SK-N-SH (cell line): ENCODE measurements at regions not wholly inside any gene's neighbourhood (a gene's known extent, or its start where the extent isn't known, plus 50 kb on each side); places are given as distances from the start of the nearest gene placed in this dataset.

Experiments
- CTCF ChIA-PET: fragments of 300-600, 350-600 bp; formaldehyde crosslinking; extraction: SDS; loops from one replicate; lab custom pipeline; 2021; lab: Yijun Ruan, JAX
- POLR2A ChIA-PET: fragments of 350-600 bp; sonication (Branson Sonifier 250); formaldehyde crosslinking; extraction: SDS; loops from one replicate; lab custom pipeline; 2020; ENCODE audit warnings: antibody characterized with exemption, inconsistent platforms; lab: Yijun Ruan, JAX
- DNase-seq: peaks from one replicate; pipeline ENCODE4 v3.0.0; 2012
- H2AFZ ChIP-seq: fragments of 200-600 bp; sonication (generic); 2 replicates; pipeline ENCODE4 v1.8.1; 2016; ENCODE audit warnings: antibody characterized with exemption, mild to moderate bottlenecking, low read depth
- H3F3A ChIP-seq: fragments of 200-600 bp; sonication (generic); replicated peaks from 2 replicates; pipeline ENCODE3; 2016; ENCODE audit warnings: antibody characterized with exemption, mild to moderate bottlenecking; ENCODE audit not compliant: insufficient read depth
- H3K27ac ChIP-seq, 2 experiments: fragments of 200-500 bp in 1 of 2; fragments of 200-600 bp in 1 of 2; sonication (Bioruptor generic) in 1 of 2; sonication (generic), shearing (Covaris generic) in 1 of 2; 2 replicates each; pipeline versions ENCODE4 v1.5.1 to v1.6.1; 2014 to 2016; ENCODE audit warnings: low read depth in 2 of 2, inconsistent platforms in 1 of 2, low read length in 1 of 2, mild to moderate bottlenecking in 1 of 2, mixed read lengths in 1 of 2
- H3K27me3 ChIP-seq: fragments of 200-600 bp; sonication (generic), shearing (Covaris generic); 2 replicates; pipeline ENCODE4 v1.6.1; 2016; ENCODE audit warnings: mixed run types; ENCODE audit not compliant: insufficient read depth
- H3K36me3 ChIP-seq, 2 experiments: fragments of 200-500 bp in 1 of 2; fragments of 200-600 bp in 1 of 2; sonication (Bioruptor generic) in 1 of 2; sonication (generic) in 1 of 2; replicated peaks in 1 of 2; 2 replicates each; pipeline versions ENCODE3 to v1.5.1; 2014 to 2016; ENCODE audit warnings: low read length in 1 of 2, mild to moderate bottlenecking in 1 of 2; ENCODE audit not compliant: insufficient read depth in 2 of 2, control insufficient read depth in 1 of 2
- H3K4me1 ChIP-seq, 2 experiments: fragments of 200-500 bp in 1 of 2; fragments of 200-600 bp in 1 of 2; sonication (Bioruptor generic) in 1 of 2; sonication (generic), shearing (Covaris generic) in 1 of 2; 2 replicates each; pipeline versions ENCODE4 v1.5.1 to v1.6.1; 2014 to 2016; ENCODE audit warnings: low read depth in 1 of 2, low read length in 1 of 2, mixed run types in 1 of 2; ENCODE audit not compliant: insufficient read depth in 2 of 2, control insufficient read depth in 1 of 2
- H3K4me2 ChIP-seq: fragments of 200-600 bp; sonication (generic), shearing (Covaris generic); 2 replicates; pipeline ENCODE4 v1.6.1; 2017; ENCODE audit warnings: mixed run types
- H3K4me3 ChIP-seq, 2 experiments: fragments of 200-500 bp in 1 of 2; fragments of 200-600 bp in 1 of 2; sonication (Bioruptor generic) in 1 of 2; sonication (generic), shearing (Covaris generic) in 1 of 2; 2 replicates each; pipeline versions ENCODE4 v1.5.1 to v1.8.1; 2014 to 2016; ENCODE audit warnings: low read depth in 2 of 2, inconsistent platforms in 1 of 2, low read length in 1 of 2, mild to moderate bottlenecking in 1 of 2, mixed read lengths in 1 of 2, moderate library complexity in 1 of 2
- H3K79me2 ChIP-seq: fragments of 200-600 bp; sonication (generic); 2 replicates; pipeline ENCODE4 v1.8.1; 2017; ENCODE audit warnings: mild to moderate bottlenecking; ENCODE audit not compliant: insufficient read depth
- H3K9ac ChIP-seq: fragments of 200-600 bp; sonication (generic); 2 replicates; pipeline ENCODE4 v1.6.1; 2017; ENCODE audit warnings: mixed run types
- H3K9me2 ChIP-seq: fragments of 200-600 bp; sonication (generic); 2 replicates; pipeline ENCODE4 v1.6.1; 2017; ENCODE audit warnings: mixed run types
- H3K9me3 ChIP-seq: fragments of 200-600 bp; sonication (generic); 2 replicates; pipeline ENCODE4 v1.6.1; 2017; ENCODE audit warnings: mixed run types, mild to moderate bottlenecking, moderate library complexity
- H4K20me1 ChIP-seq: fragments of 200-600 bp; sonication (generic); 2 replicates; pipeline ENCODE4 v1.6.1; 2017; ENCODE audit warnings: mild to moderate bottlenecking, mixed run types; ENCODE audit not compliant: insufficient read depth
- CHD2 ChIP-seq: fragments of 150-350 bp; IDR thresholded peaks from 2 replicates; pipeline ENCODE4 v1.6.1; 2018; ENCODE audit warnings: low read length; ENCODE audit not compliant: partially characterized antibody
- ELF1 ChIP-seq: IDR thresholded peaks from 2 replicates; pipeline ENCODE4 v1.4.0; 2012
- EP300 ChIP-seq, 2 experiments: IDR thresholded peaks; 2 replicates each; pipeline versions ENCODE4 v1.4.0 to v1.6.1; 2012; ENCODE audit warnings: borderline replicate concordance in 1 of 2, low read depth in 1 of 2, low read length in 1 of 2
- GABPA ChIP-seq: IDR thresholded peaks from 2 replicates; pipeline ENCODE4 v1.4.0; 2012; ENCODE audit warnings: low read depth, mild to moderate bottlenecking
- IRF3 ChIP-seq: fragments of 150-350 bp; IDR thresholded peaks from 2 replicates; pipeline ENCODE4 v1.6.1; 2016; ENCODE audit warnings: mild to moderate bottlenecking, low read depth, low read length
- NRF1 ChIP-seq: IDR thresholded peaks from 2 replicates; pipeline ENCODE4 v1.6.1; 2012; ENCODE audit warnings: low read depth, mild to moderate bottlenecking, low read length
- PBX3 ChIP-seq: IDR thresholded peaks from 2 replicates; pipeline ENCODE4; 2012
- POLR2AphosphoS5 ChIP-seq: IDR thresholded peaks from 2 replicates; pipeline ENCODE4 v1.6.1; 2012; ENCODE audit warnings: low read depth, low read length
- RFX5 ChIP-seq: IDR thresholded peaks from 2 replicates; pipeline ENCODE4 v1.6.1; 2012; ENCODE audit warnings: mild to moderate bottlenecking, improper control_type of control experiment, low read length
- YY1 ChIP-seq: IDR thresholded peaks from 2 replicates; pipeline ENCODE4 v1.4.0; 2012; ENCODE audit warnings: low read depth, mild to moderate bottlenecking
- WGBS: methylation state at CpG from one replicate; pipeline ENCODE4 v1.1.6; 2017; ENCODE audit warnings: low lambda C conversion rate; 5-methylcytosine and 5-hydroxymethylcytosine counted together
- TF ChIP-seq, protein P1 (sequence below): fragments of 200-600 bp; sonication (generic); IDR thresholded peaks from 2 replicates; pipeline ENCODE4 v1.6.1; 2017; ENCODE audit warnings: antibody characterized with exemption, mild to moderate bottlenecking, moderate library complexity

DNA sequence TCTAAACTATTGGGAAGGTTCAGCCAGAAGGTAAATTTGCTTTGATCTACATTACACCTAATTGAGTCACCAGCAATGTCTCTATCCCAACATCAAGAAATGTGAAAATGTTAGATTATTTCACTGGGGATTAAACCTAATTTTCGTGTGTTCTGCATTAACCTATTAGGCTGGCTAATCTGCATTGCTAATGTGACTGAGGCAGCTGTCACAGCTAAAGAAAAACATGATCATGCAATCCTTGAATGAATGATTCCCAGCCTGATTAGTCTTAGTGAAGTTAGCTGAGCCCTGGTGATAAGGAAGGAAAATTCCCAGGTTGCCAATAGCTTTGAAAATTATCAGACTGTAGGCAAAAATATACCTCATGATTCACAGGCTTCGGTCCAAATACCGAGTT, 135.3 kb downstream of the LINC00237 start:
- POLR2A ChIA-PET: no interaction called here
- TF ChIP-seq GABPA (no peak), PBX3 (no peak), RFX5 (no peak), ELF1 (no peak)
- TF ChIP-seq, all 33 proteins: peak for 0
- no peaks in the 10 kb centered on the region for H3K36me3 ChIP-seq
- WGBS: 2% methylated on average over 3 of the region's 3 CpGs
- no peak overlapping the region for H3K4me3 ChIP-seq
- no peaks in the 10 kb centered on the region for H3K79me2 ChIP-seq
- H3K9ac ChIP-seq: no peak overlapping the region
- H3K4me1 ChIP-seq: no peaks in the 10 kb centered on the region
- H3K9me2 ChIP-seq: no peaks in the 10 kb centered on the region
- no peaks in the 10 kb centered on the region for H3K9me3 ChIP-seq
- H3K27me3 ChIP-seq: peaks cover 11% of the 10 kb centered on the region; the same call in 1 of the 2 replicates
- no peak overlapping the region for H3K27ac ChIP-seq
- H3F3A ChIP-seq: no peaks in the 10 kb centered on the region
- no peak overlapping the region for H3K4me2 ChIP-seq
- no peaks in the 10 kb centered on the region for H4K20me1 ChIP-seq
- CTCF ChIA-PET: no interaction called here
- no peak overlapping the region for H2AFZ ChIP-seq
- no peak for DNase-seq

DNA sequence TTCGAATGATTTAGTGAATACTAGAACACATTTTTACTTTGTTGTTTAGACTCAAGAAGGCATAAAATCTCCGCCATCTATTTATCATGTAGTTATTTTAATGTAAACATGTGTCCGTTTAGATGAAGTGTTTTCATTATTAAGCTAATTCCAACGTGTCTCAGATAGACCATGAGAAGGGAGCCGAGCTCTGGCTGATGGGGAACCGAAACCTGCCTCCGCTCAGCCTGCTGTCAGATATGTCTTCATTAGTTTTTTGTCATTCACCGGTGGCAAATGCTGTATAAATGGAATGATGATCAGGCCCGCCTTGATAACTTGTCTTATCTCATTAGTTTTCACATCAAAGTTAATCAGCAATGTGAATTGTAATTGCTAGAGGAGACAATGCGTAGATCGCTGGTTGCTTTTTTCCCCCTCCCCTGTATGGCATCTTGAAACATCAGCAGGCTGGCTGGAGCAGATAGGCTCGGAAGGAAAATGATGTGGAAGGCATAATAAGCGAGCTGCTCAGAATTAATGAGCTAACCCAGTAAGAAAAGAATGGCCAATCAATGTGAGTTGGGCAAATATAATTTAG, 136.4 kb downstream of the LINC00237 start:
- 8% methylated on average over 13 of the region's 13 CpGs for WGBS
- Histone ChIP-seq H3K4me2 (no peak overlapping the region), H3K9me2 (no peaks in the 10 kb centered on the region), H3K36me3 (no peaks in the 10 kb centered on the region), H3K79me2 (no peaks in the 10 kb centered on the region), H3K9me3 (no peaks in the 10 kb centered on the region), H3K27me3 (peaks cover 11% of the 10 kb centered on the region; the same call in 1 of the 2 replicates), H3K4me3 (no peak overlapping the region), H3F3A (no peaks in the 10 kb centered on the region), H3K27ac (no peak overlapping the region), H4K20me1 (no peaks in the 10 kb centered on the region), H3K4me1 (no peaks in the 10 kb centered on the region), H2AFZ (no peak overlapping the region), H3K9ac (no peak overlapping the region)
- ChIA-PET CTCF (no interaction called here), POLR2A (no interaction called here)
- TF ChIP-seq GABPA: no peak
- no peak for TF ChIP-seq EP300 (IDR thresholded peaks at IDR 0.05; ENCODE audit: borderline replicate concordance in 1 of 2, low read depth in 1 of 2, low read length in 1 of 2)
- no peak for TF ChIP-seq POLR2AphosphoS5
- no peak for TF ChIP-seq RFX5
- TF ChIP-seq, protein P1, sequence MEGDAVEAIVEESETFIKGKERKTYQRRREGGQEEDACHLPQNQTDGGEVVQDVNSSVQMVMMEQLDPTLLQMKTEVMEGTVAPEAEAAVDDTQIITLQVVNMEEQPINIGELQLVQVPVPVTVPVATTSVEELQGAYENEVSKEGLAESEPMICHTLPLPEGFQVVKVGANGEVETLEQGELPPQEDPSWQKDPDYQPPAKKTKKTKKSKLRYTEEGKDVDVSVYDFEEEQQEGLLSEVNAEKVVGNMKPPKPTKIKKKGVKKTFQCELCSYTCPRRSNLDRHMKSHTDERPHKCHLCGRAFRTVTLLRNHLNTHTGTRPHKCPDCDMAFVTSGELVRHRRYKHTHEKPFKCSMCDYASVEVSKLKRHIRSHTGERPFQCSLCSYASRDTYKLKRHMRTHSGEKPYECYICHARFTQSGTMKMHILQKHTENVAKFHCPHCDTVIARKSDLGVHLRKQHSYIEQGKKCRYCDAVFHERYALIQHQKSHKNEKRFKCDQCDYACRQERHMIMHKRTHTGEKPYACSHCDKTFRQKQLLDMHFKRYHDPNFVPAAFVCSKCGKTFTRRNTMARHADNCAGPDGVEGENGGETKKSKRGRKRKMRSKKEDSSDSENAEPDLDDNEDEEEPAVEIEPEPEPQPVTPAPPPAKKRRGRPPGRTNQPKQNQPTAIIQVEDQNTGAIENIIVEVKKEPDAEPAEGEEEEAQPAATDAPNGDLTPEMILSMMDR: no peak
- TF ChIP-seq NRF1: no peak
- TF ChIP-seq CHD2: no peak
- no peak for TF ChIP-seq IRF3
- no peak for TF ChIP-seq YY1
- DNase-seq: no peak
